ENCODE measurements at regions not wholly inside any gene's neighbourhood (a gene's known extent, or its start where the extent isn't known, plus 50 kb on each side); places are given as distances from the start of the nearest gene placed in this dataset.
A peak's percentile ranks its signal among the peaks of the same experiment; 100 is the strongest.

DNA sequence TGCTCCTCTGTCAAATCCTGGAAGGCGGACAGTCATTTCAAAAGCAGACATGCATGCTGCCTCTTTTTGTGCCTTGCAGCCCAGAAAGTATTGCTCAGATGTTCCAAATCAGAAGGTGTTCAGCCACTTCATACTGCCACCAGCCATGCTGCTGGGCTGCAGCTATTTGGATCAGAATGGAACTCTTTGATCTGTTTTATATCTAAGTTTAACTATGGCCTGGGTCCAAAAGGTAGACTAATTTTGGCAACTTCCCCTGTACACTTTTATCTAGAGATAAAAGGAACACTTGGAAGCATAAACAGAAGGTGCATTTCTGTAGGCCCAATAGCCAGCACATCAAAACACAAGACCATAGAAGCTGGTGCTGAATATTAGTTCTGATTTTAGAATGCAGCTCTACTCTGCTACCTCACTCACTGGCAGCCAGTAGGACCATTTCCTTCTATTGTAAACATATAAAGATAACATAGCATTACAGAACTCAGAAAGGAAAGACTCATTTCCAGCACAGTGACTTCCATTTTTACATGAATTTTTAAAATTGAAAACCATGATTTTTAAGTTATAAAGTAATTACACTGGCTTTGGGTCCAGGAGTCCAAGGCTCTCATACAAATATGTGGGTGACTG, 143.1 kb upstream of the CAV2 start:
- intact Hi-C loops (cut with micrococcal nuclease; ENCODE audit: unreplicated experiment) = loop anchor here (5.0 to 10.0 kb wide), 5 partner anchors 84 to 228 kb away; no protein-coding TSS in a partner anchor
- CTCF ChIA-PET = no interaction called here

DNA sequence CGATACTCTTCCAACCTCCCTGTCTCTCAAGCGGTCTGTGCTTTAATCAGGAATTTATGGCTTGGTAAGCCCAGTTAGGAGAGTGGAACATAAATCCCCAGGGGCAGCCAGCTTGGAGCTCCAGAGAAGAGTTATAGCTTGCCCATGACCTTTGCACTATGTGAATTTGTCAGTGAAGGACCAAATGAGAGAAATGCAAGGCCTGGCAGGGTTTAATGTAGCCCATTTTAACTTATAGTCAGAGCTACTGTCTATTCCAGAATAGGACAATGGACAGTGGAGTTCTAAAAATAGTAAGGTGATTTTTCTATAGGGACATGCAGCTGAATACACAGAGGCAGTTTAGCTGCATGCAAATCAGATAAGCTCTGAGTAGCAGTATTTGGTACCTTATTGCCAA, 142.6 kb upstream of the CAV2 start:
- peaks cover 49% of the 10 kb centered on the region for H3K4me1 ChIP-seq (ENCODE audit: control insufficient read depth, insufficient read depth, low read length)
- intact Hi-C loops (cut with micrococcal nuclease; ENCODE audit: unreplicated experiment) (loop anchor here (5.0 to 10.0 kb wide), 5 partner anchors 85 to 228 kb away; no protein-coding TSS in a partner anchor), in situ Hi-C loops (cut with HindIII; ENCODE audit: low pct_unique_long_range_greater_than_20kb, low sequenced_read_pairs) (no loop called here)
- H3K9me3 ChIP-seq (ENCODE audit: control insufficient read depth, insufficient read depth, low read depth, low read length) = peaks cover 13% of the 10 kb centered on the region; the same call in 1 of the 2 replicates
- H3K27ac ChIP-seq (ENCODE audit: low read length) = peak overlapping the region; percentile 100
- TF ChIP-seq REST (IDR thresholded peaks at IDR 0.05; ENCODE audit: insufficient read depth in 1 of 2, low read depth in 2 of 2, low read length in 1 of 2) (peak in 1 of 2 experiments; percentile 14; a peak in 1 of 4 replicates), SIN3A (IDR thresholded peaks at IDR 0.05; ENCODE audit: borderline replicate concordance, insufficient read depth, low read depth, low read length) (no peak), TCF7L2 (IDR thresholded peaks at IDR 0.05; ENCODE audit: low read depth, low read length) (no peak; the same call in 1 of the 2 replicates)
- no TSS peak for BruUV-seq (replicated peaks)
- POLR2A ChIA-PET = no interaction called here
- DNase-seq (ENCODE audit: low read depth, low spot score) = no peak
- no peaks in the 10 kb centered on the region for H3K36me3 ChIP-seq (ENCODE audit: control insufficient read depth, insufficient read depth, low read length)
- H3K4me3 ChIP-seq (ENCODE audit: low read depth in 2 of 2, low read length in 2 of 2) = no peak overlapping the region
- H3K27me3 ChIP-seq (ENCODE audit: control insufficient read depth, insufficient read depth, low read length) = no peaks in the 10 kb centered on the region
- CTCF ChIA-PET = no interaction called here
- no peak for ATAC-seq

More for the DNA sequence above, 143.1 kb upstream of the CAV2 start:
- Histone ChIP-seq H3K36me3 (ENCODE audit: control insufficient read depth, insufficient read depth, low read length) (no peaks in the 10 kb centered on the region), H3K27ac (ENCODE audit: low read length) (peak overlapping the region; percentile 100), H3K9me3 (ENCODE audit: control insufficient read depth, insufficient read depth, low read depth, low read length) (peaks cover 12% of the 10 kb centered on the region; the same call in 1 of the 2 replicates), H3K4me1 (ENCODE audit: control insufficient read depth, insufficient read depth, low read length) (peaks cover 49% of the 10 kb centered on the region), H3K4me3 (ENCODE audit: low read depth in 2 of 2, low read length in 2 of 2) (peak overlapping the region in 1 of 2 experiments; percentile 49; a peak in 1 of 4 replicates), H3K27me3 (ENCODE audit: control insufficient read depth, insufficient read depth, low read length) (no peaks in the 10 kb centered on the region)
- DNase-seq (ENCODE audit: low read depth, low spot score) (no peak), ATAC-seq (no peak)
- POLR2A ChIA-PET = interaction anchor here (0.5 kb wide), 1 partner anchor 109 kb away, joined by 4 read pairs; no protein-coding TSS in a partner anchor
- TF ChIP-seq, protein P1, sequence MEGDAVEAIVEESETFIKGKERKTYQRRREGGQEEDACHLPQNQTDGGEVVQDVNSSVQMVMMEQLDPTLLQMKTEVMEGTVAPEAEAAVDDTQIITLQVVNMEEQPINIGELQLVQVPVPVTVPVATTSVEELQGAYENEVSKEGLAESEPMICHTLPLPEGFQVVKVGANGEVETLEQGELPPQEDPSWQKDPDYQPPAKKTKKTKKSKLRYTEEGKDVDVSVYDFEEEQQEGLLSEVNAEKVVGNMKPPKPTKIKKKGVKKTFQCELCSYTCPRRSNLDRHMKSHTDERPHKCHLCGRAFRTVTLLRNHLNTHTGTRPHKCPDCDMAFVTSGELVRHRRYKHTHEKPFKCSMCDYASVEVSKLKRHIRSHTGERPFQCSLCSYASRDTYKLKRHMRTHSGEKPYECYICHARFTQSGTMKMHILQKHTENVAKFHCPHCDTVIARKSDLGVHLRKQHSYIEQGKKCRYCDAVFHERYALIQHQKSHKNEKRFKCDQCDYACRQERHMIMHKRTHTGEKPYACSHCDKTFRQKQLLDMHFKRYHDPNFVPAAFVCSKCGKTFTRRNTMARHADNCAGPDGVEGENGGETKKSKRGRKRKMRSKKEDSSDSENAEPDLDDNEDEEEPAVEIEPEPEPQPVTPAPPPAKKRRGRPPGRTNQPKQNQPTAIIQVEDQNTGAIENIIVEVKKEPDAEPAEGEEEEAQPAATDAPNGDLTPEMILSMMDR (IDR thresholded peaks at IDR 0.05) = no peak
- TF ChIP-seq TCF7L2 (IDR thresholded peaks at IDR 0.05; ENCODE audit: low read depth, low read length) = peak; percentile 86
- in situ Hi-C loops (cut with HindIII; ENCODE audit: low pct_unique_long_range_greater_than_20kb, low sequenced_read_pairs) = no loop called here
- no TSS peak for BruUV-seq (replicated peaks)
